ENCODE measurements at regions not wholly inside any gene's neighbourhood (a gene's known extent, or its start where the extent isn't known, plus 50 kb on each side); places are given as distances from the start of the nearest gene placed in this dataset.

DNA sequence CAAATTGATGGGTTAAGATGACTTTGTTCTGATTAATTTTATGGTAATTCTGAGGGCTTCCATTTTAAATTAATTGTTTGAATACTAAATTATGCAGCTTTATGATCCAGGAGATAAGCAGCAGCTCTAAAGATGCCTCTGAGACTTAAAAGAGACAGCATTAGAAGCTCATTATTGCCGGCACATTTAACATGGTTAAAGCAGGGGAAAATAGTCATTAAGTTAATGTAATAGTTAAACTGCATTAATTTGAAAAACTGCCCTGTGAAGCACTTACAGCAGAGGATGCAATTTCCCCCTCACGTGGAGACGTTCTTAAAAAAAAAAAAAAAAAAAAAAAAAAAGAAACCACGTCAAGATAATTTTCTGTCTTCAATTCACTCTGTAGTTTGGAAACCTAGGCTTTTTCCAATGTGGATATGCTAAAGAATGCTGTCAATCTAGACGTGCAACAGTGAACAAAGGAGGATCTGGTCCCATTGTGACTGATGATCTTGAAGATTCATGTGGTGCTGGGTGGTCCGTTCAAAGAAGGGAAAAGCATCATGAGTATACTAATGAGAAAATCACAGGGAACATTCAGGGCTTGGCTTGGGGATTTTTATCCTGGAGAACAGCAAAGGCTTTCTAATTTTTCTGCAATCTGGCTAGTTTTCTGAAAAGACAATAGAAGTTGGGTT is 440.6 kb upstream of the HS3ST1 start:
- H3K4me1 ChIP-seq (ENCODE audit: control insufficient read depth in 1 of 2, insufficient read depth in 2 of 2, low read depth in 1 of 2, low read length in 1 of 2) = no peaks in the 10 kb centered on the region
- no peaks in the 10 kb centered on the region for H4K20me1 ChIP-seq (ENCODE audit: insufficient read depth)
- DNase-seq = no peak
- H3K9me2 ChIP-seq = no peaks in the 10 kb centered on the region
- no peak overlapping the region for H3K4me3 ChIP-seq (ENCODE audit: low read depth in 2 of 2, low read length in 1 of 2)
- H3K79me2 ChIP-seq (ENCODE audit: insufficient read depth) = no peaks in the 10 kb centered on the region
- no peak overlapping the region for H3K4me2 ChIP-seq
- ChIA-PET CTCF (interaction anchor here (1.2 kb wide), 1 partner anchor 10 kb away, joined by 3 read pairs; no protein-coding TSS in a partner anchor), POLR2A (no interaction called here)
- H3K36me3 ChIP-seq (replicated peaks in 1 of 2; ENCODE audit: control insufficient read depth in 1 of 2, insufficient read depth in 2 of 2, low read length in 1 of 2) = no peaks in the 10 kb centered on the region
- no peak overlapping the region for H3K27ac ChIP-seq (ENCODE audit: low read depth in 2 of 2, low read length in 1 of 2)
- no peaks in the 10 kb centered on the region for H3K27me3 ChIP-seq (ENCODE audit: insufficient read depth)
- no peaks in the 10 kb centered on the region for H3K9me3 ChIP-seq
- TF ChIP-seq PBX3 (IDR thresholded peaks at IDR 0.05) = no peak
- no peak for TF ChIP-seq MXI1 (IDR thresholded peaks at IDR 0.05; ENCODE audit: low read depth, low read length)
- TF ChIP-seq, protein P1, sequence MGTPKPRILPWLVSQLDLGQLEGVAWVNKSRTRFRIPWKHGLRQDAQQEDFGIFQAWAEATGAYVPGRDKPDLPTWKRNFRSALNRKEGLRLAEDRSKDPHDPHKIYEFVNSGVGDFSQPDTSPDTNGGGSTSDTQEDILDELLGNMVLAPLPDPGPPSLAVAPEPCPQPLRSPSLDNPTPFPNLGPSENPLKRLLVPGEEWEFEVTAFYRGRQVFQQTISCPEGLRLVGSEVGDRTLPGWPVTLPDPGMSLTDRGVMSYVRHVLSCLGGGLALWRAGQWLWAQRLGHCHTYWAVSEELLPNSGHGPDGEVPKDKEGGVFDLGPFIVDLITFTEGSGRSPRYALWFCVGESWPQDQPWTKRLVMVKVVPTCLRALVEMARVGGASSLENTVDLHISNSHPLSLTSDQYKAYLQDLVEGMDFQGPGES (IDR thresholded peaks at IDR 0.05; ENCODE audit: low read depth, low read length) = no peak
- TF ChIP-seq SIN3A (IDR thresholded peaks at IDR 0.05; ENCODE audit: borderline replicate concordance, low read depth, low read length) = no peak
- no peak for TF ChIP-seq FOXM1 (IDR thresholded peaks at IDR 0.05; ENCODE audit: low read depth)
- no peak for TF ChIP-seq EZH2phosphoT487 (IDR thresholded peaks at IDR 0.05; ENCODE audit: borderline replicate concordance, low read depth)
- TF ChIP-seq YY1 (IDR thresholded peaks at IDR 0.05; ENCODE audit: low read depth) = no peak
- no peak for TF ChIP-seq ZBTB33 (IDR thresholded peaks at IDR 0.05; ENCODE audit: borderline replicate concordance, low read depth)
- no peak for TF ChIP-seq TEAD4 (IDR thresholded peaks at IDR 0.05; ENCODE audit: borderline replicate concordance, insufficient read depth)
- no peak for TF ChIP-seq RCOR1 (IDR thresholded peaks at IDR 0.05; ENCODE audit: low read length)
- no peak for TF ChIP-seq GATA2 (CRISPR knock-in tag; IDR thresholded peaks at IDR 0.05)
- no peak for TF ChIP-seq CTCF (IDR thresholded peaks at IDR 0.05)
- TF ChIP-seq, protein P2, sequence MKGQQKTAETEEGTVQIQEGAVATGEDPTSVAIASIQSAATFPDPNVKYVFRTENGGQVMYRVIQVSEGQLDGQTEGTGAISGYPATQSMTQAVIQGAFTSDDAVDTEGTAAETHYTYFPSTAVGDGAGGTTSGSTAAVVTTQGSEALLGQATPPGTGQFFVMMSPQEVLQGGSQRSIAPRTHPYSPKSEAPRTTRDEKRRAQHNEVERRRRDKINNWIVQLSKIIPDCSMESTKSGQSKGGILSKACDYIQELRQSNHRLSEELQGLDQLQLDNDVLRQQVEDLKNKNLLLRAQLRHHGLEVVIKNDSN (IDR thresholded peaks at IDR 0.05; ENCODE audit: borderline replicate concordance, low read depth) = no peak
- TF ChIP-seq RXRA (IDR thresholded peaks at IDR 0.05; ENCODE audit: borderline replicate concordance, low read depth) = no peak
- TF ChIP-seq REST (IDR thresholded peaks at IDR 0.05; ENCODE audit: low read depth, low read length) = no peak
- TF ChIP-seq MEF2A (IDR thresholded peaks at IDR 0.05; ENCODE audit: borderline replicate concordance, low read depth) = no peak
- no peak for TF ChIP-seq ELF1 (IDR thresholded peaks at IDR 0.05)
- no peak for TF ChIP-seq RAD21 (IDR thresholded peaks at IDR 0.05; ENCODE audit: low read length)
- no peak for TF ChIP-seq NRF1 (IDR thresholded peaks at IDR 0.05; ENCODE audit: low read depth, low read length)
- TF ChIP-seq, protein P3, sequence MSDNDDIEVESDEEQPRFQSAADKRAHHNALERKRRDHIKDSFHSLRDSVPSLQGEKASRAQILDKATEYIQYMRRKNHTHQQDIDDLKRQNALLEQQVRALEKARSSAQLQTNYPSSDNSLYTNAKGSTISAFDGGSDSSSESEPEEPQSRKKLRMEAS (IDR thresholded peaks at IDR 0.05; ENCODE audit: low read depth) = no peak
- 8% methylated on average over 6 of the region's 6 CpGs for WGBS (ENCODE audit: low lambda C conversion rate)
- H3F3A ChIP-seq (replicated peaks; ENCODE audit: insufficient read depth) = no peaks in the 10 kb centered on the region
- H2AFZ ChIP-seq (ENCODE audit: low read depth) = no peak overlapping the region
- H3K9ac ChIP-seq = no peak overlapping the region
